ENCODE measurements at regions not wholly inside any gene's neighbourhood (a gene's known extent, or its start where the extent isn't known, plus 50 kb on each side); places are given as distances from the start of the nearest gene placed in this dataset.

DNA sequence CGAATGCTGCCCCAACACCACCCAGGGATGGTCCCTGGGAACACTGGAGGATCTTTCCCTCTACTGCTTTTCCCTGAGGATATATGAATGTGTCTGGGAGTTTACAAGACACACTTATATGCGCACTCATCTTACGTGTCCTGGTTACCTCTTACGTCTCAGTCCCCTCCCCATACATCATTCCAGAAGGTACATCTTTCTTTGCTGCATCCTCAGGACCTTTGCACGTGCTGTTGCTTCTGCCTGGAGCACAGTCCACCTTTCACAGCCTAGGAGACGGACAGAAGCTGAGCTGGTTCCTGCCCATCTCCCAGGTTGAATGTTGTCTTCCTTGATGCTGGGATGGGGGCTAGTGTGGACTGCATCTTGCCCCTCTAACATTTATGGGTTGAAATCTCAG, 153.0 kb upstream of the FOXF1 start:
- Histone ChIP-seq H3K27me3 (replicated peaks; ENCODE audit: control insufficient read depth, insufficient read depth, low read length, poor library complexity, severe bottlenecking) (peaks cover 2% of the 10 kb centered on the region), H3K36me3 (ENCODE audit: control insufficient read depth, insufficient read depth, low read length) (no peaks in the 10 kb centered on the region), H3K9me3 (ENCODE audit: control insufficient read depth, low read length) (no peaks in the 10 kb centered on the region), H3K4me3 (ENCODE audit: insufficient read depth, low read depth, low read length, poor library complexity, severe bottlenecking) (no peak overlapping the region), H3K4me1 (ENCODE audit: control insufficient read depth, insufficient read depth, low read length, poor library complexity, severe bottlenecking) (no peaks in the 10 kb centered on the region), H3K27ac (ENCODE audit: insufficient read depth, low read length, poor library complexity, severe bottlenecking) (no peak overlapping the region)
- DNase-seq: no peak

GRCh38 chr16:86357950-86358349, 152.4 kb upstream of the FOXF1 start:
- Histone ChIP-seq H3K36me3 (ENCODE audit: control insufficient read depth, insufficient read depth, low read length) (no peaks in the 10 kb centered on the region), H3K9me3 (ENCODE audit: control insufficient read depth, low read length) (no peaks in the 10 kb centered on the region), H3K27ac (ENCODE audit: insufficient read depth, low read length, poor library complexity, severe bottlenecking) (no peak overlapping the region), H3K4me1 (ENCODE audit: control insufficient read depth, insufficient read depth, low read length, poor library complexity, severe bottlenecking) (no peaks in the 10 kb centered on the region), H3K27me3 (replicated peaks; ENCODE audit: control insufficient read depth, insufficient read depth, low read length, poor library complexity, severe bottlenecking) (peaks cover 2% of the 10 kb centered on the region), H3K4me3 (ENCODE audit: insufficient read depth, low read depth, low read length, poor library complexity, severe bottlenecking) (no peak overlapping the region)
- DNase-seq: no peak

GRCh38 chr16:86359571-86359970, 150.8 kb upstream of the FOXF1 start:
- H3K4me1 ChIP-seq (ENCODE audit: control insufficient read depth, insufficient read depth, low read length, poor library complexity, severe bottlenecking): no peaks in the 10 kb centered on the region
- no peak overlapping the region for H3K27ac ChIP-seq (ENCODE audit: insufficient read depth, low read length, poor library complexity, severe bottlenecking)
- H3K36me3 ChIP-seq (ENCODE audit: control insufficient read depth, insufficient read depth, low read length): no peaks in the 10 kb centered on the region
- no peak overlapping the region for H3K4me3 ChIP-seq (ENCODE audit: insufficient read depth, low read depth, low read length, poor library complexity, severe bottlenecking)
- H3K27me3 ChIP-seq (replicated peaks; ENCODE audit: control insufficient read depth, insufficient read depth, low read length, poor library complexity, severe bottlenecking): peaks cover 2% of the 10 kb centered on the region
- no peak for DNase-seq
- no peaks in the 10 kb centered on the region for H3K9me3 ChIP-seq (ENCODE audit: control insufficient read depth, low read length)

- H3K4me1 ChIP-seq (ENCODE audit: control insufficient read depth, insufficient read depth, low read length, poor library complexity, severe bottlenecking): no peaks in the 10 kb centered on the region
- no peaks in the 10 kb centered on the region for H3K36me3 ChIP-seq (ENCODE audit: control insufficient read depth, insufficient read depth, low read length)
- no peak for DNase-seq
- no peaks in the 10 kb centered on the region for H3K9me3 ChIP-seq (ENCODE audit: control insufficient read depth, low read length)
- peaks cover 2% of the 10 kb centered on the region for H3K27me3 ChIP-seq (replicated peaks; ENCODE audit: control insufficient read depth, insufficient read depth, low read length, poor library complexity, severe bottlenecking)
- H3K27ac ChIP-seq (ENCODE audit: insufficient read depth, low read length, poor library complexity, severe bottlenecking): no peak overlapping the region
- no peak overlapping the region for H3K4me3 ChIP-seq (ENCODE audit: insufficient read depth, low read depth, low read length, poor library complexity, severe bottlenecking)
Measured at GRCh38 chr16:86362155-86362849, 148.0 kb upstream of the FOXF1 start.

DNA sequence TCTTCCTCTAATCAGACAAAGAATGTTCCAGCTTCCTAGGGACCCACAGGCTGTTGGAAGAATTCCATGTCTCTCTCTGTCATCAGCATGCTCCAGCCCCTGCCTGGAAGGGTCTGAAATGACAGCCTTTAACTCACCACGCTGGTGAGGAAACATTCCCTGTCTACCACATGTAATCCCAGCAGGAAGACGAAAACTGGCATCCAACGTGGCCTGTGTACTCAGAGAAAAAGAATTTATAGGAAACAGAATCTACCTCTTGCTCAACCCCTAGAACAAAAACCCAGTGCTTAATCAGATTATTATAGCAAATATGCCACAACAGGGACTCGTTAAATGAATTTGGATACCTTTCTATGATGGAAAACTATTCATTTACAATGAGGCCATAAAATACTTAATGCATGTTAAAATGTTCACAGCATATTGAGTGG, 147.3 kb upstream of the FOXF1 start:
- H3K27me3 ChIP-seq (replicated peaks; ENCODE audit: control insufficient read depth, insufficient read depth, low read length, poor library complexity, severe bottlenecking): peaks cover 2% of the 10 kb centered on the region
- H3K4me1 ChIP-seq (ENCODE audit: control insufficient read depth, insufficient read depth, low read length, poor library complexity, severe bottlenecking): no peaks in the 10 kb centered on the region
- H3K27ac ChIP-seq (ENCODE audit: insufficient read depth, low read length, poor library complexity, severe bottlenecking): no peak overlapping the region
- H3K36me3 ChIP-seq (ENCODE audit: control insufficient read depth, insufficient read depth, low read length): no peaks in the 10 kb centered on the region
- no peaks in the 10 kb centered on the region for H3K9me3 ChIP-seq (ENCODE audit: control insufficient read depth, low read length)
- DNase-seq: no peak
- no peak overlapping the region for H3K4me3 ChIP-seq (ENCODE audit: insufficient read depth, low read depth, low read length, poor library complexity, severe bottlenecking)

DNA sequence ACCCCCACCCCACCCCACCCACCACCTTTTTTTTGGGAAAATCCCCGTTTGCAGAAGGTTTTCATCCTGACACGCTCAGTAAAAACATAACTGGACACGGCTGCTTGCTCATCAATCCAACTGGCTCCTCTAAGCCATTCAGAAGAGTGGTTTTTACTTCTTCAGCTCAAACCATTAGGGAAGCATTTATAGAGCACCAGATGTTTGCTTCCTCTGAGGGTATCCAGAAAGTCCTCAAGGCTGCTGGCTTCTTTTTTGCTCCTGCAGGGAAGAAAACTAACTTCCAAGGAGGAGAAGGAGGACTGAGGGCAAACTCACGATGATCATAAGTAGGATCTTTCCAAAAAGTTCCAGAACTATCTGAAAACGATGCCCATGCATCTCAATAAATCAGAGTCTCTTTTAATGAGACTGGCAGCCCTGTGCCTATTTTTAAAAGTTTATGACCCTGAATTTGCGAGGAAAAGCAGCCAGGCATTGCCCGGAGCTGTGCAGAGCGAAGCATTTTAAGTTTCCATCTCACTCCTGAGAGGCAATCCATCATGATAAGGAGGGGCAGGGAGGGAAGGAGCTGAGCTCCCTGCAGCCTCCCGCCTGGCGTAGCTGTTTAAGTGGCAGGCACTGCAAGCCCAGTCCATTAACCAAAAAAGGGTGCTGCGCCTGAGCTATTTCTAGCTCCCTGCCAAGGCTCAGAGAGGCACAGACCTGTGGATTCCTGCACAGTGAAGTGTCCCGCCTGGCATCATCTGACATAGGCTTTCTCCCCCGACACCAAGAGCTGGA, 146.3 kb upstream of the FOXF1 start:
- Histone ChIP-seq H3K27me3 (replicated peaks; ENCODE audit: control insufficient read depth, insufficient read depth, low read length, poor library complexity, severe bottlenecking) (peaks cover 2% of the 10 kb centered on the region), H3K9me3 (ENCODE audit: control insufficient read depth, low read length) (no peaks in the 10 kb centered on the region), H3K4me1 (ENCODE audit: control insufficient read depth, insufficient read depth, low read length, poor library complexity, severe bottlenecking) (no peaks in the 10 kb centered on the region), H3K4me3 (ENCODE audit: insufficient read depth, low read depth, low read length, poor library complexity, severe bottlenecking) (no peak overlapping the region), H3K27ac (ENCODE audit: insufficient read depth, low read length, poor library complexity, severe bottlenecking) (no peak overlapping the region), H3K36me3 (ENCODE audit: control insufficient read depth, insufficient read depth, low read length) (no peaks in the 10 kb centered on the region)
- DNase-seq: no peak

GRCh38 chr16:86364653-86365380, 145.5 kb upstream of the FOXF1 start:
- no peak overlapping the region for H3K4me3 ChIP-seq (ENCODE audit: insufficient read depth, low read depth, low read length, poor library complexity, severe bottlenecking)
- H3K27me3 ChIP-seq (replicated peaks; ENCODE audit: control insufficient read depth, insufficient read depth, low read length, poor library complexity, severe bottlenecking): peaks cover 2% of the 10 kb centered on the region
- DNase-seq: no peak
- H3K4me1 ChIP-seq (ENCODE audit: control insufficient read depth, insufficient read depth, low read length, poor library complexity, severe bottlenecking): no peaks in the 10 kb centered on the region
- H3K36me3 ChIP-seq (ENCODE audit: control insufficient read depth, insufficient read depth, low read length): no peaks in the 10 kb centered on the region
- no peaks in the 10 kb centered on the region for H3K9me3 ChIP-seq (ENCODE audit: control insufficient read depth, low read length)
- H3K27ac ChIP-seq (ENCODE audit: insufficient read depth, low read length, poor library complexity, severe bottlenecking): no peak overlapping the region

DNA sequence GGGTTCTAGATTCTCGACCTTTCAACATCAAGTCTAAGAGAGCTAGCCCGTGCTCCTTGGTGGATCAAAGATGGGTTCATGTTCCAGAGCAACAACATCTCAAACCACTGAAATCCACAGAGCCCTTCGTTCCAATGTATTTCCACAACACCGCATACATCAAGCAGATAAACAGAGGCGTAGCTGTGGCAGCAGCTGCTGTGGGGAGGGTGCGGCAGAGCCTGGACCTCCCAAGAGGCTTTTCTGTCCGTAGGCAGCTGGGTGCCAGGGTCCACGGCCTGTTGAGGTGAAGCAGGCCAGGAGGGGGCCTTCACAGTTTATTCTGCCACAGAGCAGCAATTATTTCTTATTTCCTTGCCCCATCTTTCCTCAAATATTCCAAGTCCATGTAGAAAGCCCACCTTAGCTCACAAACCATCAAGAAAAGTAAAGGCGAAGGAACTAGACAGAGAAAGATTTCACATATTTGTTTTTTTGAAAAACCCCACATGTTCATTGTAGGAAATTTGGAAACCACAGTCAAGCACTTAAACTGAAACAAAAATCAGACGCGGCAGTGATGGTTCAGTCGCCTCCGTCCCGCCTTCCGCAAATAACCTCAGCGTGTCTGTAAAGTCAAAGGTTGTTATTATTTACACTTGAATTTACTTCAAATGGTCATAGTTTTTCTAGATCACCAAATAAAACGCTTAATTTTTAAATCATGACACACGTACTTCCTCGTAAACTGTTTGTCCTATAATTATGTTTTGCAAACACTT, 144.6 kb upstream of the FOXF1 start:
- Histone ChIP-seq H3K27me3 (replicated peaks; ENCODE audit: control insufficient read depth, insufficient read depth, low read length, poor library complexity, severe bottlenecking) (no peaks in the 10 kb centered on the region), H3K4me3 (ENCODE audit: insufficient read depth, low read depth, low read length, poor library complexity, severe bottlenecking) (no peak overlapping the region), H3K4me1 (ENCODE audit: control insufficient read depth, insufficient read depth, low read length, poor library complexity, severe bottlenecking) (no peaks in the 10 kb centered on the region), H3K27ac (ENCODE audit: insufficient read depth, low read length, poor library complexity, severe bottlenecking) (no peak overlapping the region), H3K36me3 (ENCODE audit: control insufficient read depth, insufficient read depth, low read length) (no peaks in the 10 kb centered on the region), H3K9me3 (ENCODE audit: control insufficient read depth, low read length) (no peaks in the 10 kb centered on the region)
- no peak for DNase-seq

GRCh38 chr16:86366481-86366880, 143.8 kb upstream of the FOXF1 start:
- Histone ChIP-seq H3K27me3 (replicated peaks; ENCODE audit: control insufficient read depth, insufficient read depth, low read length, poor library complexity, severe bottlenecking) (no peaks in the 10 kb centered on the region), H3K9me3 (ENCODE audit: control insufficient read depth, low read length) (no peaks in the 10 kb centered on the region), H3K4me3 (ENCODE audit: insufficient read depth, low read depth, low read length, poor library complexity, severe bottlenecking) (no peak overlapping the region), H3K4me1 (ENCODE audit: control insufficient read depth, insufficient read depth, low read length, poor library complexity, severe bottlenecking) (no peaks in the 10 kb centered on the region), H3K27ac (ENCODE audit: insufficient read depth, low read length, poor library complexity, severe bottlenecking) (no peak overlapping the region), H3K36me3 (ENCODE audit: control insufficient read depth, insufficient read depth, low read length) (no peaks in the 10 kb centered on the region)
- DNase-seq: no peak
